ENCODE measurements at regions not wholly inside any gene's neighbourhood (a gene's known extent, or its start where the extent isn't known, plus 50 kb on each side); places are given as distances from the start of the nearest gene placed in this dataset.

DNA sequence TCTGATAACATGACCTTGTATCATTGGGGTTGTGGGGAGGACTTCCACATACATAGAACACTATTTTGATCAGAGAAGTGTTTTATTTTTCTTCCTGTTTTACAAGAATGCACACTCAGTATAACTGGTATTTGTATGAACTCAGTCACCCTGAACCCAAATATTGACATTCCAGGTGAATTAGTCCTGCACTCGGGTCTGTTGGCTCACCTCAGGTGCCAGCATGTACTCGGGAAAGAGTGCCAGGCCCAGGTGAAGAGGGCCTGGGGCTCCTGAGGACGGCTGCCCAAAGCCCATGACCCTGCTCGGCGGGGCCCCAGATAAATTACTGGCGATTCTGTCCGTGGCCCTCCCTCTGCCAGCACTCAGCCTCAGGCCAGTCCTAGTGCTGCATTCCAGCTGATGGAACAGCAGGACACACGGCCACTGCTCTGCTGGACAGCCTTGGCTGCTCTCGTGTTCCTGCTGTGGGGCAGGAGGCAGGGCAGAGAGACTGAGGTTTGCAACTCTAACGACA lies 75.4 kb upstream of the TMPRSS2 start:
- DNase-seq (ENCODE audit: extremely low spot score), result peak; percentile 43
- H3K36me3 ChIP-seq (ENCODE audit: insufficient read depth), result no peaks in the 10 kb centered on the region
- H3K4me3 ChIP-seq (ENCODE audit: low read depth, low read length), result no peak overlapping the region
- WGBS, result 54% methylated on average over 10 of the region's 10 CpGs
- no peak overlapping the region for H3K27ac ChIP-seq (ENCODE audit: low read depth)
- H3K4me1 ChIP-seq (ENCODE audit: insufficient read depth), result peaks cover 1% of the 10 kb centered on the region

GRCh38 chr21:41582866-41583265 lies 74.9 kb upstream of the TMPRSS2 start:
- no peak overlapping the region for H3K4me3 ChIP-seq (ENCODE audit: low read depth, low read length)
- H3K4me1 ChIP-seq (ENCODE audit: insufficient read depth), result peaks cover 1% of the 10 kb centered on the region
- WGBS, result 87% methylated on average over 7 of the region's 7 CpGs
- no peaks in the 10 kb centered on the region for H3K36me3 ChIP-seq (ENCODE audit: insufficient read depth)
- DNase-seq (ENCODE audit: extremely low spot score), result no peak
- no peak overlapping the region for H3K27ac ChIP-seq (ENCODE audit: low read depth)

DNA sequence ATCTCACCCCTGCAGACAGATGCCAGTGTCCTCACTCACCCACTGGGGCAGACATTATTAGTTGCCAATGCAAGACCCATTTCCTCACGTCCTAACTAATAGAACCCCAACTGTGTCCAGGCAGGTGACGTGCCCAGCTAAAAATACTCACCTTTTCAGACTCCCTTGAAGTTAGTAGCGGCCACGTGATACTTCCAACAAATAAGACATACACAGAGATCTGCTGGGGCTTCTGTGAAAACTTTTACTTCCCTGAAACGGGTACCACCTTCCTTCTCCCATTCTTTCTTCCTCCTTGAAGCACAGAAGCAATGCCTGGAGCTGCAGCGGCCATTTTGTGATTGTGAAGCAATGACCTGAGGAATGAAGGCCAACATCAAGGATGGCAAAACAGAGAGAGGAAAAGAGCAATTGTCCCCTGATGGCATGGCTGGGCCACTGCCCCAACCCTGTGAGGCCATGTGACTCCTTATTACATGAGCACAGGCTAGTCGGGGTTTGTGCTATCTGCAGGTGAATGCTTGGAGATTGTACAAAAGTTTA lies 74.4 kb upstream of the TMPRSS2 start:
- H3K4me1 ChIP-seq (ENCODE audit: insufficient read depth), result peaks cover 1% of the 10 kb centered on the region
- no peaks in the 10 kb centered on the region for H3K36me3 ChIP-seq (ENCODE audit: insufficient read depth)
- WGBS, result 87% methylated on average over 7 of the region's 7 CpGs
- DNase-seq (ENCODE audit: extremely low spot score), result no peak
- H3K27ac ChIP-seq (ENCODE audit: low read depth), result no peak overlapping the region
- H3K4me3 ChIP-seq (ENCODE audit: low read depth, low read length), result no peak overlapping the region

DNA sequence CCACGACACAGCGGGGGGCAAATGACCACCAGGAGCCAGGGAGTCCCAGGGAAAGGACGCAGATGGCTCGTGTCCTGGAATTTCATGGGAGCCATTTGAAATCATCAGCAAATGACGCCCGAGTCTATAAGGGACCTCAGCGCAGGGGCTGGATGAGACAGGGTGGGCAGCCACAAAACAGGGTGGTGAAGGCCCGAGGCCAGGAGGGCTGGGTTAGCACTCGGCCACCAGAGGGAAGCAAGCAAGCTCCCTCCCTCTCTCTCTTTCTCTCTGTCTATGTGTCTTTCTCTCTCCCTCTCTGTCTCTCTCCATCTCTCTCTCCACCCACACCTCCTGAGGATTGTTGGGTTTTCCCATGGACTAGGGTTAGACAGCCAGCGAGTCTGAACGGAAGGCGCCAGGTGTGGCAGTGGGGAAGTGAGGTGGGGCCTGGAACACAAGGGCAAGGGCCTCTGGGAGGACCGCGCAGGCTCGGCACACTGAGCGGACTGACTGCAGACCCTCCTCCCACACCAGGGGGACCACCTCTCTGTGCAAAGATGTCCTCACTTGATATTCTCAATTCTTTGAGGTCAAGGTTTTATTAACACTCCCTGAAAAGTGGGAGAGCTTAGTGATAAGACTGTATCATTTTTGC lies 73.8 kb upstream of the TMPRSS2 start:
- no peak overlapping the region for H3K27ac ChIP-seq (ENCODE audit: low read depth)
- WGBS, result 89% methylated on average over 16 of the region's 16 CpGs
- H3K36me3 ChIP-seq (ENCODE audit: insufficient read depth), result no peaks in the 10 kb centered on the region
- DNase-seq (ENCODE audit: extremely low spot score), result no peak
- peaks cover 1% of the 10 kb centered on the region for H3K4me1 ChIP-seq (ENCODE audit: insufficient read depth)
- no peak overlapping the region for H3K4me3 ChIP-seq (ENCODE audit: low read depth, low read length)

DNA sequence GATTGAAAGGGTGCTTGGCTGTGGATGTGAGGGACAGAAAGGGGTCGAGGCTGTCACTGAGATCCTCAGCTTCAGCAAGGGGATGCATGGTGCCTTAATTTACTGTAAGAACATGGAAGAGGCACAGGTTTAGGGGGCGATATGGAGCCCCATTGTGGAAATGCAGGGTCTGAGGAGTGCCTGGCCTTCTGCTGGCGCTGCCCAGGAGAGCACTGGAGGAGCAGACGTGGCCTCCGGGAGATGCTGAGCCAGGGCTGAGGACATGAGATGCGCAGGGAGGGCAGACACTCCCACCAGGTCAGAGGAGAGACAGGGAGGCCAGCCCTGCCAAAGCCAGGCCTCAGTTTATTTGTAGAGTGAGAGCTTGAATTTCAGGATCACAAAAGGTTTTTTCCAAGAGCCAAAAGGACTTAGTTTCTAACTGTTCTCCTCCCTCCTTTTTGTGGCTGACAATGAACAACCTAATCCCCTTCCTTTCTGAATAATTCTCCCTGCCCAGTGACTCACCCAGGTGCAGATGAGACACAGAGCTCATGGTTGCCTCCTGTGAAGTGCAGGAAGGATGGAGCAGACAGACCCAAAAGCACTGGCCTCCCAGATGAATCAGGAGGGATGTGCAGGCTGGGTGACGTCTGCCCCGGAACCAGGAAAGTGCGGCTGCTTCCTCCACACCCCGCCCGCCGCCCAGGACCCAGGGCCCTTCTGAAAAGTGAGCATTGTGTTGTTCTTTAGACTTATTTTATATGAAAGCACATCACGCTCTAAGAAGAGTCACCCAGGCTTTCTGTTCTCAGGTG lies 73.0 kb upstream of the TMPRSS2 start:
- Histone ChIP-seq H3K4me1 (ENCODE audit: insufficient read depth) (peaks cover 1% of the 10 kb centered on the region), H3K27ac (ENCODE audit: low read depth) (no peak overlapping the region), H3K4me3 (ENCODE audit: low read depth, low read length) (no peak overlapping the region), H3K36me3 (ENCODE audit: insufficient read depth) (no peaks in the 10 kb centered on the region)
- 77% methylated on average over 13 of the region's 13 CpGs for WGBS
- DNase-seq (ENCODE audit: extremely low spot score), result no peak

DNA sequence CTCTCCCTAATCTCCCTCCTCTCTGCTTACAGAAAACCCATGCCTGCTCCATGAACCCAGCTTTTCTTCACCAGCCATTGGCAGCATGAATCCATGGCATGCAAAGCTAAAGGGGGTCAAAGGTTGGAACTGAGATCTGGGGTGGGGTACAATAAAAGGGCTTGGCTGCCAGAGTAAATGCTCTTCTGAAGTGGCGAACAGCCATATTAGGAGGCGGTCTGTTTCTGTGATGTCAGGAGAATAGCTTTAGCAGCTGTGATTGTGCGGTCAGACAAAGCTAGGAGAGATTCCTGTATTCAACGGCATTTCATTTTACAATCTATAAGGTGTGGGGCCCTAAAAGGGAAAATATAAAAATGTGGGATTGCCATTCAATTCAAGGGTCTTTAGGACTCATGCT lies 71.7 kb upstream of the TMPRSS2 start:
- no peak for DNase-seq (ENCODE audit: extremely low spot score)
- Histone ChIP-seq H3K27ac (ENCODE audit: low read depth) (no peak overlapping the region), H3K36me3 (ENCODE audit: insufficient read depth) (no peaks in the 10 kb centered on the region), H3K4me3 (ENCODE audit: low read depth, low read length) (no peak overlapping the region), H3K4me1 (ENCODE audit: insufficient read depth) (peaks cover 1% of the 10 kb centered on the region)
- WGBS, result 66% methylated on average over 4 of the region's 4 CpGs

DNA sequence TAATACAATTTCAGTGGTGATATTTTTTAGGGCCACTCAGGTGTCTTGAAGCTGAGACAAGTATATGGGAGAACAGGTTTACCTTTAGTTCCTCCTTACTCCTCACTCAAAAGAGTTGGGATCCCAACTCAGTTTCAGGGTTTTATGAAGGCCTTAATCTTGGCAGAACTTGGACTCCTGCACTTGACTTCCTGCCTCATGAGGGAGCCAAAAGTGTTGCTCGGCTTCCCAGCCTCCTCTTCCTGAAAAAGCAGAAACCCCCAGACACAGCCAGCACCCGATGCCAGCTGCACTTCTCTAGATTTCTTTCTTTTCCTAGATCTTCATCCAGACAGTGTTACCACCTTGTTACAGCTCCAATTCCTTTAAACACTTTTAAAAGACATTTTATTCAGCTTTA lies 70.8 kb upstream of the TMPRSS2 start:
- peaks cover 1% of the 10 kb centered on the region for H3K4me1 ChIP-seq (ENCODE audit: insufficient read depth)
- no peak overlapping the region for H3K4me3 ChIP-seq (ENCODE audit: low read depth, low read length)
- DNase-seq (ENCODE audit: extremely low spot score), result no peak
- 80% methylated on average over 2 of the region's 2 CpGs for WGBS
- H3K36me3 ChIP-seq (ENCODE audit: insufficient read depth), result no peaks in the 10 kb centered on the region
- H3K27ac ChIP-seq (ENCODE audit: low read depth), result no peak overlapping the region

DNA sequence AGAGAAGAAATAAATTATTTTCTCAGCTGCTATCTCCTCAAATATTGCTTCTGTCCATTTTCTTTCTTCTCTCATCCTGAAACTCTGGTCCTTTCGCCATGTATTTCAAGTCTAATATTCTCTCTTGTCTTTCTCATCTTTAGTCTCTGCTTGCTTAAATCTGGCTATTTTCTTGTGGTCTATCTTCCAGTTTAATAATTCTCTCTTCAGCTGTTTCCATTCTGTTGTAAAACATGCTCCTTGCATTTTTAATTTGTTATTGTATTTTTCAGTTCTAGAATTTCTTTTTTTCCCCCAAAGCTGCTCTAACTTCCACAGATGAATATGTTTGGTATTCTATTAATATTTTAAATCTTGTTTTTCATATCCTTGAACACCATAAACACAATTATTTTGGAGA lies 70.1 kb upstream of the TMPRSS2 start:
- WGBS, result 77% methylated on average over 1 of the region's 1 CpG
- DNase-seq (ENCODE audit: extremely low spot score), result no peak
- Histone ChIP-seq H3K27ac (ENCODE audit: low read depth) (no peak overlapping the region), H3K4me3 (ENCODE audit: low read depth, low read length) (no peak overlapping the region), H3K36me3 (ENCODE audit: insufficient read depth) (no peaks in the 10 kb centered on the region), H3K4me1 (ENCODE audit: insufficient read depth) (no peaks in the 10 kb centered on the region)

DNA sequence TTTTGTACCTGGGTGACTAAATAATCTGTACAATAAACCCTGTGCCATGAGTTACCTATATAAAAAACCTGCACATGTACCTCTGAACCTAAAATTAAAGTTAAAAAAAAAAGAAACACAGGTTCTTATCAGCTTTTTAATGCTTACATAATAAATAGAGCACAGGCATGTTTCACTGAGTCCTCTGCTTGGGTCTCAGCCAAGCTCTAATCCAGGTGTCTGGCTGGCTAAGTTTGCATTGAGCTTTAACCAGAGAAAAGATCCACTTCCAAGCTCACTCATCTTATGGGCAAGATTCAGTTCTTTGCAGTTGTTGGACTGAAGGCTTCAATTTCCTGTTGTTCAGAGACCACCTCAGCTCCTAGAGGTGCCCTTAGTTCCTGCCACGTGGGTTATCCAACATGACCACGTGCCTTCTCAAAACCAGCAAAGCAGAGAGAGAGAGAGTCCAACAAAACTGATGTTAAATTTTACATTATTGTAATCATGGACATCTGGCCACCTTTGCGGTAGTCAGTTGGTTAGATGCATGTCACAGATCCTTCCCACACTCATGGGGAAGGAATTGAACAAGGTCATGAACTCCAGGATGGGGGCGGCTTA lies 68.2 kb upstream of the TMPRSS2 start:
- Histone ChIP-seq H3K4me3 (ENCODE audit: low read depth, low read length) (no peak overlapping the region), H3K4me1 (ENCODE audit: insufficient read depth) (no peaks in the 10 kb centered on the region), H3K36me3 (ENCODE audit: insufficient read depth) (no peaks in the 10 kb centered on the region), H3K27ac (ENCODE audit: low read depth) (no peak overlapping the region)
- DNase-seq (ENCODE audit: extremely low spot score), result no peak
- WGBS, result 76% methylated on average over 4 of the region's 4 CpGs

DNA sequence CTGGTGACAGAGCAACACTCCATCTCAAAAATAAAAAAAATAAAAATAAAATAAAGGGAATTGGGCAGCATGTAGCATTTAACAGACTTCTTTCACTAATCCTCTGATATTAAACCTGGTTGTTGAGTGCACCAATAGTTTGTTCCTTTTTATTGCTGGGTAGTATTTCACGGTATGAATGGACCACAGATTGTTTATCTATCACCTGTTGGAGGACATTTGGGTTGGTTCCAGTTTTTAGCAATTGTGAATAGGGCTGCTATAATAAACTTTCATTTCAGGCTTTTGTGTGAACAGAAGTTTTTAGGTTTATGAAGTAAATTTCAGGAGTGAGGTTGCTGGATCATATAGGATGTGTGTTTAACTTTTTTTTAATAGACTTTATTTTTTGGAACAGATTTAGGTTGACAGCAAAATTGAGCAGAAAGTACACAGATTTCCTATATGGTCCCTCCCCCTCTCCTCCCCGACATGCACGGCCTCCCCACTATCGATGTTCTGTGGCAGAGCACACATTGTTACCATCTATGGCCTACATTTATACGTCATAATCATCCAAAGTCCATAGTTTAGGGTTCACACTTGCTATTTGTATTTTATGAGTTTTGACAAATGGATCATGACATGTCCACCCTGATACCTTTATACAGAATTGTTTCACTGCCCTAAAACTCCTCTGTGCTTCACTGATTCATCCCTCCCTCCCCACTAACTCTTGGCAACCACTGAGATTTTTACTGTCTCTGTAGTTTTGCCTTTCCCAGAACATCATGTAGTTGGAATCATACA lies 66.1 kb upstream of the TMPRSS2 start:
- Histone ChIP-seq H3K4me1 (ENCODE audit: insufficient read depth) (no peaks in the 10 kb centered on the region), H3K36me3 (ENCODE audit: insufficient read depth) (no peaks in the 10 kb centered on the region), H3K27ac (ENCODE audit: low read depth) (no peak overlapping the region), H3K4me3 (ENCODE audit: low read depth, low read length) (no peak overlapping the region)
- 81% methylated on average over 5 of the region's 5 CpGs for WGBS
- no peak for DNase-seq (ENCODE audit: extremely low spot score)

DNA sequence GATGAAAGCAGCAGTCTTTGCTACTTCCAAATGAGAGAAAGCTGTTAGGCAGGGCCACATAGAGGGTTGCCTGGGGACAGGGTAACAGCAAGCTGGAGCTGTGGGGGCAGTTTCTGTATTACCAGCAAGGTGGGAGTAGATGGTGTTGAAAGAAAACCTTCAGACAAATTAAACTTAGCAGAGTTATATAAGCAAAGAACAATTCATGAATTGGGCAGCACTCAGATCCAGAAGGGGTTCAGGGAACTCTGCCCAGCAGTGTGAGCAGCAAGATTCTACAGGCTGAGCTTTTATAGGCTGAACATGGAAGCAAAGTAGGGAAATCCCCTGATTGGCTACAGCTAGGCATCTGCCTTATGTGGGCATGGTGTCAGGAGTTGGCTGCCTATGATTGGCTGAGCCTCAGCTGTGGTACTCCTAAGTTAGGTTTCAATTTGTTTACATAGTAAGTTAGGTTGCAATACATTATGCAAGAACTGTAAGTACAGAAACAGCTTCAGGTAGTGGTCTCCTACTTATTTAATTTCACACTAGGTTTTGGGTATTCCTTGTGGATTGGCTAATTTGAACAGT lies 64.1 kb upstream of the TMPRSS2 start:
- Histone ChIP-seq H3K27ac (ENCODE audit: low read depth) (no peak overlapping the region), H3K4me3 (ENCODE audit: low read depth, low read length) (no peak overlapping the region), H3K4me1 (ENCODE audit: insufficient read depth) (no peaks in the 10 kb centered on the region), H3K36me3 (ENCODE audit: insufficient read depth) (no peaks in the 10 kb centered on the region)
- no peak for DNase-seq (ENCODE audit: extremely low spot score)

- WGBS, result 80% methylated on average over 7 of the region's 7 CpGs
- no peak overlapping the region for H3K27ac ChIP-seq (ENCODE audit: low read depth)
Observed at GRCh38 chr21:41570791-41571355, 62.9 kb upstream of the TMPRSS2 start.

More at GRCh38 chr21:41570791-41571355, 62.9 kb upstream of the TMPRSS2 start:
- DNase-seq (ENCODE audit: extremely low spot score), result no peak
- Histone ChIP-seq H3K4me1 (ENCODE audit: insufficient read depth) (no peaks in the 10 kb centered on the region), H3K36me3 (ENCODE audit: insufficient read depth) (no peaks in the 10 kb centered on the region), H3K4me3 (ENCODE audit: low read depth, low read length) (no peak overlapping the region)

Measured in urinary bladder (tissue), 3 donors.